Left colon (tissue), 2 donors: ENCODE measurements at regions not wholly inside any gene's neighbourhood (a gene's known extent, or its start where the extent isn't known, plus 50 kb on each side); places are given as distances from the start of the nearest gene placed in this dataset.
A peak's percentile ranks its signal among the peaks of the same experiment; 100 is the strongest.
"Not testable (repeated sequence)": the region's sequence is repeated elsewhere in the genome, so short reads cannot be mapped to it uniquely, and the experiment has no call there.

Source experiments
- ATAC-seq: fragments of 200-7000 bp; cut with Tn5 transposase; one replicate; pipeline ENCODE4 v1.9.1; 2020; ENCODE audit warnings: mild to moderate bottlenecking, moderate library complexity
- DNase-seq, 2 donors: peaks; one replicate each; pipeline ENCODE4 v3.0.0-alpha.2; 2020
- intact Hi-C, 2 donors: fragments of 100-400 bp; cut with DNase I in 1 of 2; cut with micrococcal nuclease in 1 of 2; formaldehyde crosslinking; loops; one replicate each; pipeline versions ENCODE4 v1.11.2 to v1.14.0; 2022; cut with DNase I, micrococcal nuclease
- donor health status: DM: no; HTN: no; CAD: no.
- donor health status: DM: yes; HTN: yes; CAD: no.

GRCh38 chr9:110092792-110093191 lies 115.2 kb downstream of the C9orf152 start:
- no peak for DNase-seq
- intact Hi-C loops, result no loop called here
- no peak for ATAC-seq

GRCh38 chr9:110093417-110093816 lies 114.5 kb downstream of the C9orf152 start:
- no peak for DNase-seq
- ATAC-seq, result no peak
- intact Hi-C loops, result no loop called here

GRCh38 chr9:110093871-110094270 lies 114.1 kb downstream of the C9orf152 start:
- no peak for ATAC-seq
- no peak for DNase-seq
- intact Hi-C loops, result no loop called here

- no peak for DNase-seq
- ATAC-seq, result no peak
- intact Hi-C loops, result no loop called here
Observed at GRCh38 chr9:110095161-110095595, 112.8 kb downstream of the C9orf152 start.

GRCh38 chr9:110095776-110096175 lies 112.2 kb downstream of the C9orf152 start:
- DNase-seq, result no peak
- intact Hi-C loops, result no loop called here
- ATAC-seq, result no peak

- intact Hi-C loops, DNase-seq, ATAC-seq: not testable (repeated sequence)
Observed at GRCh38 chr9:110096674-110097073, 111.3 kb downstream of the C9orf152 start.

- intact Hi-C loops, result no loop called here
- ATAC-seq (no peak), DNase-seq (no peak)
Observed at GRCh38 chr9:110099236-110100095, 108.5 kb downstream of the C9orf152 start.

- no peak for ATAC-seq
- DNase-seq, result peak in 1 of 2 donors; percentile 34
- intact Hi-C loops, result no loop called here
Observed at GRCh38 chr9:110101531-110102161, 106.3 kb downstream of the C9orf152 start.

GRCh38 chr9:110103257-110103656 lies 104.7 kb downstream of the C9orf152 start:
- ATAC-seq, result no peak
- intact Hi-C loops, result no loop called here
- no peak for DNase-seq

GRCh38 chr9:110104261-110104809 lies 103.6 kb downstream of the C9orf152 start:
- no peak for ATAC-seq
- DNase-seq, result no peak
- intact Hi-C loops, result no loop called here

- ATAC-seq, result no peak
- DNase-seq, result no peak
- intact Hi-C loops, result no loop called here
Observed at GRCh38 chr9:110105107-110105506, 102.9 kb downstream of the C9orf152 start.

- no peak for ATAC-seq
- no peak for DNase-seq
- intact Hi-C loops, result no loop called here
Observed at GRCh38 chr9:110106661-110107060, 101.3 kb downstream of the C9orf152 start.

GRCh38 chr9:110109333-110110092 lies 98.4 kb downstream of the C9orf152 start:
- DNase-seq (no peak), ATAC-seq (no peak)
- intact Hi-C loops, result no loop called here

- DNase-seq, result no peak
- intact Hi-C loops, result no loop called here
- ATAC-seq, result no peak
Observed at GRCh38 chr9:110110154-110110553, 97.8 kb downstream of the C9orf152 start.

- DNase-seq (no peak), ATAC-seq (no peak)
- intact Hi-C loops, result no loop called here
Observed at GRCh38 chr9:110111868-110112267, 96.1 kb downstream of the C9orf152 start.

- no peak for ATAC-seq
- intact Hi-C loops, result no loop called here
Observed at GRCh38 chr9:110112792-110113191, 95.2 kb downstream of the C9orf152 start.

GRCh38 chr9:110114086-110114858 lies 93.7 kb downstream of the C9orf152 start:
- intact Hi-C loops, result no loop called here
- DNase-seq (no peak), ATAC-seq (no peak)

More at GRCh38 chr9:110112792-110113191, 95.2 kb downstream of the C9orf152 start:
- no peak for DNase-seq

GRCh38 chr9:110114859-110115201 lies 93.1 kb downstream of the C9orf152 start:
- ATAC-seq (no peak), DNase-seq (no peak)
- intact Hi-C loops, result no loop called here

GRCh38 chr9:110115341-110115820 lies 92.6 kb downstream of the C9orf152 start:
- DNase-seq (no peak), ATAC-seq (no peak)

More at GRCh38 chr9:110115341-110115820, 92.6 kb downstream of the C9orf152 start:
- intact Hi-C loops, result no loop called here
